ENCODE measurements at regions not wholly inside any gene's neighbourhood (a gene's known extent, or its start where the extent isn't known, plus 50 kb on each side); places are given as distances from the start of the nearest gene placed in this dataset.

GRCh38 chr21:28421716-28422524 lies 570.8 kb downstream of the LTN1 start:
- TF ChIP-seq CTCF (IDR thresholded peaks at IDR 0.05) (no peak), POLR2A (IDR thresholded peaks at IDR 0.05) (no peak)

Measured in vagina (tissue), 2 donors.